Suprapubic skin (tissue), 4 donors: ENCODE measurements at regions not wholly inside any gene's neighbourhood (a gene's known extent, or its start where the extent isn't known, plus 50 kb on each side); places are given as distances from the start of the nearest gene placed in this dataset.
"Not testable (repeated sequence)": the region's sequence is repeated elsewhere in the genome, so short reads cannot be mapped to it uniquely, and the experiment has no call there.

Source experiments
- DNase-seq, 2 donors: peaks; one replicate each; pipeline ENCODE4 v3.0.0-alpha.2; 2019; ENCODE audit warnings: low spot score in 2 of 2
- H3K27ac ChIP-seq: fragments of 200-600 bp; sonication (generic); one replicate; pipeline ENCODE4 v1.5.1; 2019
- H3K27me3 ChIP-seq: fragments of 200-600 bp; sonication (generic); one replicate; pipeline ENCODE4 v1.5.1; 2019
- H3K36me3 ChIP-seq: fragments of 200-600 bp; sonication (generic); one replicate; pipeline ENCODE4 v1.5.1; 2019
- H3K4me1 ChIP-seq: fragments of 200-600 bp; sonication (generic); one replicate; pipeline ENCODE4 v1.5.1; 2019
- H3K4me3 ChIP-seq: fragments of 200-600 bp; sonication (generic); one replicate; pipeline ENCODE4 v1.5.1; 2019; ENCODE audit warnings: mild to moderate bottlenecking
- H3K9me3 ChIP-seq: fragments of 200-600 bp; sonication (generic); one replicate; pipeline ENCODE4 v1.5.1; 2019
- CTCF ChIP-seq, 2 donors: fragments of 200-600 bp in 1 of 2; fragments of 450-650 bp in 1 of 2; sonication (generic) in 1 of 2; IDR thresholded peaks; one replicate each; pipeline ENCODE4 v1.5.1; 2016 to 2019; ENCODE audit warnings: antibody characterized with exemption in 2 of 2, mild to moderate bottlenecking in 1 of 2, moderate library complexity in 1 of 2
- EP300 ChIP-seq: sonication (generic); formaldehyde crosslinking; IDR thresholded peaks from one replicate; pipeline ENCODE4 v1.6.1; 2017; ENCODE audit warnings: antibody characterized with exemption
- POLR2A ChIP-seq, 2 donors: fragments of 450-650 bp; IDR thresholded peaks; one replicate each; pipeline ENCODE4 v1.6.1; 2017; ENCODE audit warnings: antibody characterized with exemption in 2 of 2, mild to moderate bottlenecking in 2 of 2, moderate library complexity in 2 of 2
- POLR2AphosphoS5 ChIP-seq, 3 donors: sonication (generic); formaldehyde crosslinking; IDR thresholded peaks; one replicate each; pipeline ENCODE4 v1.6.1; 2017; ENCODE audit warnings: antibody characterized with exemption in 3 of 3
- WGBS: methylation state at CpG from one replicate; pipeline ENCODE4 v1.1.5; 2018; 5-methylcytosine and 5-hydroxymethylcytosine counted together

- H3K4me3 ChIP-seq: no peak overlapping the region
- no peak overlapping the region for H3K27ac ChIP-seq
- TF ChIP-seq EP300: no peak
- H3K9me3 ChIP-seq: peaks cover 4% of the 10 kb centered on the region
- H3K36me3 ChIP-seq: no peaks in the 10 kb centered on the region
- WGBS: 86% methylated on average over 3 of the region's 3 CpGs
- no peaks in the 10 kb centered on the region for H3K27me3 ChIP-seq
- no peak for DNase-seq
- H3K4me1 ChIP-seq: peaks cover 3% of the 10 kb centered on the region
These were observed 244.0 kb upstream of the SFRP2 start for GRCh38 chr4:154032914-154033313.

GRCh38 chr4:154030746-154031145 is 241.9 kb upstream of the SFRP2 start:
- Histone ChIP-seq H3K27me3 (peaks cover 4% of the 10 kb centered on the region), H3K36me3 (no peaks in the 10 kb centered on the region), H3K27ac (no peak overlapping the region), H3K4me1 (peaks cover 2% of the 10 kb centered on the region), H3K9me3 (peaks cover 4% of the 10 kb centered on the region), H3K4me3 (no peak overlapping the region)
- DNase-seq: no peak
- TF ChIP-seq CTCF (IDR thresholded peaks at IDR 0.05) (no peak), POLR2AphosphoS5 (IDR thresholded peaks at IDR 0.05) (no peak), EP300 (no peak)
- 45% methylated on average over 2 of the region's 2 CpGs for WGBS

- 80% methylated on average over 2 of the region's 2 CpGs for WGBS
- Histone ChIP-seq H3K4me3 (no peak overlapping the region), H3K9me3 (peaks cover 4% of the 10 kb centered on the region), H3K27ac (no peak overlapping the region), H3K27me3 (peaks cover 5% of the 10 kb centered on the region), H3K4me1 (no peaks in the 10 kb centered on the region), H3K36me3 (no peaks in the 10 kb centered on the region)
- no peak for TF ChIP-seq POLR2A (IDR thresholded peaks at IDR 0.05)
- TF ChIP-seq EP300: no peak
- no peak for TF ChIP-seq CTCF (IDR thresholded peaks at IDR 0.05)
- TF ChIP-seq POLR2AphosphoS5 (IDR thresholded peaks at IDR 0.05): no peak
- no peak for DNase-seq
These were observed 241.3 kb upstream of the SFRP2 start for GRCh38 chr4:154030152-154030551.

GRCh38 chr4:154029171-154029570 is 240.3 kb upstream of the SFRP2 start:
- TF ChIP-seq POLR2A (IDR thresholded peaks at IDR 0.05) (no peak), CTCF (IDR thresholded peaks at IDR 0.05) (no peak), EP300 (no peak), POLR2AphosphoS5 (IDR thresholded peaks at IDR 0.05) (no peak)
- Histone ChIP-seq H3K4me1 (no peaks in the 10 kb centered on the region), H3K9me3 (peaks cover 4% of the 10 kb centered on the region), H3K27ac (no peak overlapping the region), H3K4me3 (no peak overlapping the region), H3K36me3 (no peaks in the 10 kb centered on the region), H3K27me3 (peaks cover 5% of the 10 kb centered on the region)
- DNase-seq: no peak
- 61% methylated on average over 2 of the region's 2 CpGs for WGBS

- Histone ChIP-seq H3K4me1 (no peaks in the 10 kb centered on the region), H3K9me3 (no peaks in the 10 kb centered on the region), H3K27me3 (peaks cover 5% of the 10 kb centered on the region), H3K27ac (no peak overlapping the region), H3K36me3 (no peaks in the 10 kb centered on the region), H3K4me3 (no peak overlapping the region)
- 82% methylated on average over 2 of the region's 2 CpGs for WGBS
- no peak for DNase-seq
- TF ChIP-seq POLR2A (IDR thresholded peaks at IDR 0.05) (no peak), EP300 (no peak), POLR2AphosphoS5 (IDR thresholded peaks at IDR 0.05) (no peak), CTCF (IDR thresholded peaks at IDR 0.05) (no peak)
These were observed 236.2 kb upstream of the SFRP2 start for GRCh38 chr4:154025110-154025509.

GRCh38 chr4:154024097-154024694 is 235.3 kb upstream of the SFRP2 start:
- Histone ChIP-seq H3K27ac (no peak overlapping the region), H3K4me1 (no peaks in the 10 kb centered on the region), H3K27me3 (peaks cover 5% of the 10 kb centered on the region), H3K9me3 (no peaks in the 10 kb centered on the region), H3K36me3 (no peaks in the 10 kb centered on the region), H3K4me3 (no peak overlapping the region)
- 59% methylated on average over 11 of the region's 11 CpGs for WGBS
- DNase-seq: no peak
- TF ChIP-seq EP300 (no peak), POLR2A (IDR thresholded peaks at IDR 0.05) (no peak), CTCF (IDR thresholded peaks at IDR 0.05) (no peak), POLR2AphosphoS5 (IDR thresholded peaks at IDR 0.05) (no peak)

- not testable (repeated sequence) for DNase-seq, H3K4me1 ChIP-seq, H3K4me3 ChIP-seq, H3K27me3 ChIP-seq, H3K9me3 ChIP-seq, H3K36me3 ChIP-seq, H3K27ac ChIP-seq
- 86% methylated on average over 15 of the region's 15 CpGs for WGBS
These were observed 234.8 kb upstream of the SFRP2 start for GRCh38 chr4:154023671-154024070.
